ENCODE measurements at regions not wholly inside any gene's neighbourhood (a gene's known extent, or its start where the extent isn't known, plus 50 kb on each side); places are given as distances from the start of the nearest gene placed in this dataset.
"Not testable (repeated sequence)": the region's sequence is repeated elsewhere in the genome, so short reads cannot be mapped to it uniquely, and the experiment has no call there.

- no peak for DNase-seq
Observed at GRCh38 chr14:30387871-30388270, 171.1 kb upstream of the G2E3 start.

DNA sequence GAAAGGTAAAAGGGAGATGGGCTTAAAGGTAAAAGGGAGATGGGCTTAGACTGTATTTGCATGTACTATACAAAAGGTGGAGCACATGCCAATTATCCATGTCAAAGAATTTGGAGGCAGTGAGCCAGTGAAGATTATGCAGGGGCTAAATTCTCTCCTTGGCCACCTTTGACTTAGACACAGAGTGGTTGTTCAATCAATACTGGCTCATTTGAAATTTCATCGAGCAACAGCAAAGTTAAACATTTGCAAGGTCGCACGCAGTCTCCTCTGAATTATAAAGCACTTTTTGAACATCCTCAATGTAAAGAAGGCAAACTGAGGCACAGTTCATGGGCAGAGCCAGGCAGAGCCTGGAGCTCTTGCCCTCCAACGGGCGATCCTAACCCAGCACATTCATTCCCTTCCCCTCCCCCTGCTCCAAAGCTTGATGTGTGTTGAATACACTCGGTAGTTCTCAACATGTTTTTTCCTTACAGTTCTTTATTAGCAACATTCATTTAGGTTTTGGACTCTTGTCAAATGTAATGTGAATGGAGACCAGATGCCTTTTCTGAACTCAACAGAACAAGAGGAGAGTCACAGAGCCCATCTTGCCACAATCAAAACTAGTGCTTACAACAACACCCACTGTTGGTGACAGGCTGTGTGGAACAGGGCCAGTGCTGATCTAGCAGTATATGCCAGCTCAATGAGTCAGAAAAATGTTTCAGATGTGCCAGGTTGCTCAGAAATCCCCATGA is 169.7 kb upstream of the G2E3 start:
- no peak for DNase-seq

- DNase-seq = no peak
Observed at GRCh38 chr14:30389877-30390385, 169.0 kb upstream of the G2E3 start.

GRCh38 chr14:30395065-30395464 is 163.9 kb upstream of the G2E3 start:
- DNase-seq = no peak

DNA sequence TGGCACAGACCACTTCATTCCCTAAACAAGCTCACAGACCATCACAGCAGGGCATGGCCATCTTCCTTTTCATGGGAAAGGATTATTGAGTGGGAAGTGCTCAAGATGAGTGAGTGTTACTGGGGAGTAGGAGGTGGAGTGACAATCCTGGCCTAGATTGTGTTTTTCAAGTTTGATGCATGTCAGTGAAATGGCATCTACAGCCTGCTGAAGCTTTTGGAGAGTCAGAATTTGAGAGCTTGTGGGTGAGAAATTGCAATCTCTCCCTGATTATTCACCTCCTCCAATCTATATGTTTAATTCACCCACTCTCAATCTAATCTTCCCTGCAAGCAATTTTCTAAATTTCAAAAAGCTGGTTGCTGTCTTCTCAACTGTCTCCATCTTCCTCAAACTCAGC is 156.1 kb upstream of the G2E3 start:
- no peak for DNase-seq

DNA sequence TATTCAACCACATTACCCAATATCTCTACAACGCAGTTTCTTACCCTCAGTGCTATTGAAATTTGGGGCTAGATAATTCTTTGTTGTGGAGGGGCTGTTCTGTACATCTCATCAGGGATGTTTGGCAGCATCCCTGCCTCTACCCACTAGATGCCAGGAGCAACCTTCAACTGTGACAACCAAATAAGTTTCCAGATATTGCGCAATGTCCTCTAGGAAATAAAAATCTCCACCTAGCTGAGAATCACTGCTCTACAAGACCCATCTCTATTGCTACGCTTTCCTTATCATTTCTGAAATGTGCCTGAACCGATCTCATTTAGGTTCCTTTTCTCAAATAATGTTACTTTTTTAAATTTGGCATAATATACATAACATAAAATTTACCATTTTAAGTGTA is 155.2 kb upstream of the G2E3 start:
- no peak for DNase-seq

GRCh38 chr14:30409508-30410015 is 149.4 kb upstream of the G2E3 start:
- not testable (repeated sequence) for DNase-seq

DNA sequence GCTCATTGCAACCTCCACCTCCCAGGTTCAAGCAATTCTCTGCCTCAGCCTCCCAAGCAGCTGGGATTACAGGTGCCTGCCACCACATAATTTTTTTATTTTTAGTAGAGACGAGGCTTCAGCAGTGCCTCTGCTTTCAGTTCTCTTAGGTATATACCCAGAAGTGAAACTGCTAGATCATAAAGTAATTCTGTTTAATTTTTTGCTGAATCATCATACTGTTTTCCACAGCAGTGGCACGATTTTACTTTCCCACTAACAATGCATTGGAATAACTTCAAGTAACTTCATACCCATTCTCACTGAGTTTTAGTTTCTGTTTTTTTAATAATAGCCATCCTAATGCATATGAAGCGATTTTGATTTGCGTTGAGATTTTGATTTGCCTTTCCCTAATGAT is 148.0 kb upstream of the G2E3 start:
- DNase-seq = no peak

GRCh38 chr14:30413184-30413583 is 145.8 kb upstream of the G2E3 start:
- DNase-seq = not testable (repeated sequence)

DNA sequence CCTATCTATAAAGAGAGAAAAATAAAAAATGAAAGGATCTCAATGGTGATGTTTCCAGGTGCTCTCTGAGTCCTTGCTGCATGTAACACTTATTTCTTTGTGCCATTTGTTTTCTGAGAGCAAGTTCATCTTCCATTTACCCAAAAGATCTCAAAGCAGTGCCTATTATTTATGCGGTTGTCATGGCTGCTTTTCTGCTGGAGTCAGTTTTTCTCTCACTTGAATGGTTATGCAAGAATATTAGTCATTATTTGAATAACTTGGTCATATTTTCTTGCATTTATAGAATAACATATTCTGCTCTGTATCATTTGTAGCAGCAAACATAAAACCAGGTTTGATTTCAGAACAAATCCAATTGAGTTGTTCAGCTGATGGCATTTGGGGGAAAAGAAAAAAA is 141.8 kb upstream of the G2E3 start:
- no peak for DNase-seq

GRCh38 chr14:30417999-30418398 is 141.0 kb upstream of the G2E3 start:
- no peak for DNase-seq

GRCh38 chr14:30419037-30419436 is 139.9 kb upstream of the G2E3 start:
- no peak for DNase-seq

GRCh38 chr14:30420515-30420914 is 138.4 kb upstream of the G2E3 start:
- DNase-seq = no peak

- DNase-seq = no peak
Observed at GRCh38 chr14:30426463-30426862, 132.5 kb upstream of the G2E3 start.

DNA sequence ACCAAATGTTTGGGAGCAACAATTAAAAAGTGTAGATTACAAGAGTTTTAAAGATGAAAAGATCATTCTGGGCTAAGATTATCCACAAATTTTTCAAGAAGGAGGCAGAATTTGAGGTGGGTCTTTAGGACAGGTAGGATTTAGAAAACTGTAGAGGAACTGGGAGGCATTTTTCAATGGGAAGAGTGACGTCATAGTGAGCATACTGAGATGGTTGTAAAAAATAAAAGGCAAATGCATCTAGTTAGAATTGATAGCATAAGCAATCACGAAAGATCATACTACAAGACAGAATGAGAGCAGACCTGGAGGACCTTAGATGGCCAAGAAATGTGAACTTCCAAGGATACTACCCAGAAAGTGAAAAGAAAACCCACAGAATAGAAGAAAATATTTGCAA is 131.6 kb upstream of the G2E3 start:
- no peak for DNase-seq

DNA sequence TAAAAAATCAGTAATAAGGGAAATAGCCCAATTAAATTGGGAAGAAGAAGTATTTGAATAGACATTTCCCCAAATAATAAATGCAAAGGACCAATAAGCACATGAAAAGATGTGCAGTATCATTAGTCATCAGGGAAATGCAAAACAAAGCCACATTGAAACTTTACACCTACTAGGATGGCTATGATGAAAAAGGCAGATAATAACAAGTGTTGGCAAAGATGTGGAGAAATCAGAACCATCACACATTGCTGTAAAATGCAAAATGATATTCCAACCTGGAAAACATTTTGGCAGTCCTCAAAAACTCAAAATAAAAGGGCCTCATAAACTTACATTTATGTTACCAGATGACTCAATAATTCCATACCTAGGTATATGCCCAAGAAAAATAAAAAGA is 131.1 kb upstream of the G2E3 start:
- no peak for DNase-seq

- no peak for DNase-seq
Observed at GRCh38 chr14:30431552-30431951, 127.4 kb upstream of the G2E3 start.

GRCh38 chr14:30440961-30441360 is 118.0 kb upstream of the G2E3 start:
- DNase-seq = no peak

- peak; percentile 38 for DNase-seq
Observed at GRCh38 chr14:30443368-30444007, 115.5 kb upstream of the G2E3 start.

DNA sequence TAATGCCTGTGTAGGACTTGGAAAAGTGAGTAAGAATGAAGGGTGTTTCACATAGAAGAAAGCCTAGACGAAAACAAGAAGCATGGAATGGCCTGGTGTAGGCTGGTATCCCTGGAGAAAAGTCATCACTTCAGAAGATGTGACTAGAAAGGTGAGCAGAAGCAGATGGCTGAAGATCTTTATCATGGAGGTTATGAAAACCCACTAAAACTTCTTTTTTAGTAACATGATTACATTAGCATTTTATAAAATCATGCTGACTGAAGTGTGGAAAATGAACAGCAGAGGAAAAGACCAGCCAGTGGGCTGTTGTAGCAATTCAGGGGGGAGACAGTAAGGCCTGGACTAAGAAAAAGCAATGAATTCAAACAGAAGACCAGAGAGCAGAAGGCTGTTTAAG is 114.5 kb upstream of the G2E3 start:
- no peak for DNase-seq

DNA sequence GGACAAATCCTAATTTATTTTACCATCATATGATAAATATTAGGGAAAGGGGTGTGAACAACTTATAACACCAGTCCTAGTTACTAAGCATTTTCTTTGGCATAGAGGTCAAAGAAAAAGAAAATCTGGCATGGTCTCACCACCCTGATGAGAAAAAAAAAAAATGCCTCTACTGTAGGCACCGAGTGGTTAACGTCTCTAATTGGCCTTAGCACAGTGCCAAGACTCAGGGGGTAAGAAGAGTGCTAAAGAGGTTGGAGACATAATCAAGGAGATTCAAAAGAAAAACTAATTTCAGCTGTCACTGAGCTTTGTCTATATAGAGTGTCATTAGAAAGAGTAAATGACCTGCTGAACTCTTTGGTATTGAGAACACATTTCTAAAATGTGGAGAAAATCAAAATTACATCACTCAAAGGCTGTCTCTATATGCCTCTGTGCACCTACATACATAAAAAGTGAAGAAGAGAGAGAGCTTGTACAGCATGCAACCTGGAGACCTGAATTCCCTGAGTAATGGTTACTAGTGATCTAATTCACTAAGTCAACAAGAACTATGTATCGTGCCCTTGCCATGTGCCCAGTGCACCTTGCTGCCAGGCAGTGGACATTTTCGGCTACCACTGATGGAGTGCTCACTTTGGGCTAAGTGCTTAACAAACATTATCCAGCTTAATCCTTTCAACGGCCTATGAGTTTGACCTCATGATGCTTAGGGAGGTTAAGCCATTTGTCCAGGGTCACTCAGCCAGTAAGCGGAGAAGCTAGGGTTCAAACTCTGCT is 113.8 kb upstream of the G2E3 start:
- no peak for DNase-seq

- no peak for DNase-seq
Observed at GRCh38 chr14:30445852-30446251, 113.1 kb upstream of the G2E3 start.

Data from NCI-H345 (cell line).